GM23248 (cell line): ENCODE measurements at regions not wholly inside any gene's neighbourhood (a gene's known extent, or its start where the extent isn't known, plus 50 kb on each side); places are given as distances from the start of the nearest gene placed in this dataset.

Experiments
- EZH2 ChIP-seq: fragments of 200-600 bp; sonication (generic); IDR thresholded peaks from 2 replicates; pipeline ENCODE4 v1.6.1; 2018; ENCODE audit warnings: antibody characterized with exemption, mild to moderate bottlenecking; ENCODE audit not compliant: insufficient read depth, poor library complexity, severe bottlenecking
- EZH2phosphoT487 ChIP-seq: fragments of 200-600 bp; sonication (generic); IDR thresholded peaks from 2 replicates; pipeline ENCODE4 v1.6.1; 2018; ENCODE audit warnings: antibody characterized with exemption, moderate library complexity, mild to moderate bottlenecking, low read depth; ENCODE audit not compliant: insufficient read depth

- TF ChIP-seq EZH2phosphoT487 (no peak), EZH2 (no peak)
These were observed 101.6 kb upstream of the XIRP2 start for GRCh38 chr2:166786707-166787106.
